NCI-H128 (cell line): ENCODE measurements at regions not wholly inside any gene's neighbourhood (a gene's known extent, or its start where the extent isn't known, plus 50 kb on each side); places are given as distances from the start of the nearest gene placed in this dataset.
A peak's percentile ranks its signal among the peaks of the same experiment; 100 is the strongest.

Experiments used
- DNase-seq: peaks from one replicate; lab custom pipeline; 2025; ENCODE audit not compliant: unreplicated experiment; lab: John Stamatoyannopoulos, UW

DNA sequence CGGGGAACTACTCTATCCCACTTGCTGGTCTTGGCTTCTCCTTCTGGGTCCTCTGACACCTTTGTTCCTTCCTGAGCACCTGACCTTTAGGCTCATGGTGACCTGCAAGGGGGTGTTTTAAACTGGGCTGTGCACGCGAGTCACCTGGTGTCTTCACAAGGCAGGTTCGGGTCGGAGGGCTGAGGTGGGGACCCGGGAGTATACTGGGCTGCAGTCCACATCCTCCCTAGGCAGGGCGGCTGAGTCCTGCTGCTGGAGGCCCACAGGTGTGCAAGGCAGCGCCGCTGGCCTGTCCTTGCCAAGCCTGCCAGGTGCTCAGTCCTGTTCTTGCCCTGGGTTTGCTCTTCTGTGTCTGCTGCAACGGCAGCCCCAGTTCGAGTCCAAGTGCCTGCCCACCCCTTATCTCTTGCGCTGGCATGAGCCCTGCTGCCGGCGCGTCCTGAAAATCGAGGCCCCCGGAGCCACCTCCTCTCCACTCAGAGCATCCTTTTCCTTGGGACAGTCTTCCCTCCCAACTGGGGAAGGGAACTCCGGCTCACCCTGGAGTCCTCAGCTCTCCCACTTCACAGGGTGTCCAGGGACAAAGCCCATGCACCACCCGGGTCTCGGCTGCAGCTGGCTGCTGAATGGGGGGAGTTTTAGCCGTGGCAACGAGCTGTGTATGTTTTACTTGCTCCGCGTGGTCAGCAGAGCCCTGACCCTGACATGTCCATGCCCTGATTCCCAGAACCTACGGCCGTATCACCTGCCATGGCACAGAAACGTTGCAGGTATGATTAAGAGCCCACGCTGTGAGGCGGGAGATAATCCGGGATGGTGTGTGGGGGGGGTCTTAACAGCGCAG, 193.5 kb downstream of the TEX29 start:
- DNase-seq = no peak

DNA sequence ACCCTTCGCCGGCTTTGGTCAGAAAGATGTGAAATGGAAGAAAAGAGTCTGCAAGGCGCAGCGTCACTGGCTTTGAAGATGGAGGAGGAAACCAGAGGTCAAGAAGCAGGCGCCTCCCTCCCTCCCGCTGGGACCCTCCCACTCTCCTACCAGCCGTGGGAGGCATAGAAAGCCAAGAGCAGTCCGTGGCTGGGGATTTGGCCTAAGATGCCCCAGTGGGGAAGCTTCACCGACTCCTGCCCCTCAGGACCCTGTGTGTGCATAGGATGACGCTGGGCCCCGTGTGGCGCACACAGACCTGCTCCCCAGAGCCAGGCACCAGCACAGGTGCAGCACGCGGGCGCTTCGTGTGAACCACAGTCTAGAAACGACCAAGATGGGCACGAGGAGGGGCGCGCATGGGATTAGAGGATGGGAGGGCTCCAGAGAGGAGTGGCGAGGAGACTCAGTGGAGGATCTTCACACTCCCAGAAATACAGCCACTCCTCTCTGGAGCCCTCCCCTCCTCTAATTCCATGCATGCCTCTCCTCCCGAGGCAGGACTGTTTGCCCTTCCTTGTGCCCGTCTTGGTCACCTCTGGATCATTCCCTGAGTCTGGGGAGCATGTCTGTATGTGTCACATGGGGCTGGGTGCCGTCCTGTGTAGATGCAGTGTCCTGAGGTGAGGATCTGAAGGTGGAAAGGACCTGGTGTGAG, 194.3 kb downstream of the TEX29 start:
- DNase-seq = no peak

DNA sequence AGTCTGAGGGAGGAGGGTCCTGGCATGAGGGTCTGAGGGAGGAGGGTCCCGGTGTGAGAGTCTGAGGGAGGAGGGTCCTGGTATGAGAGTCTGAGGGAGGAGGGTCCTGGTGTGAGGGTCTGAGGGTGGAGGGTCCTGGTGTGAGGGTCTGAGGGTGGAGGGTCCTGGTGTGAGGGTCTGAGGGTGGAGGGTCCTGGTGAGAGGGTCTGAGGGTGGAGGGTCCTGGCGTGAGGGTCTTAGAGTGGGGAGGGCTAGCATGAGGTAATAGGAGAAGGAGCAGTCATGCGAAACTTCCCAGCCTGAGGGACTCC, 194.8 kb downstream of the TEX29 start:
- no peak for DNase-seq

DNA sequence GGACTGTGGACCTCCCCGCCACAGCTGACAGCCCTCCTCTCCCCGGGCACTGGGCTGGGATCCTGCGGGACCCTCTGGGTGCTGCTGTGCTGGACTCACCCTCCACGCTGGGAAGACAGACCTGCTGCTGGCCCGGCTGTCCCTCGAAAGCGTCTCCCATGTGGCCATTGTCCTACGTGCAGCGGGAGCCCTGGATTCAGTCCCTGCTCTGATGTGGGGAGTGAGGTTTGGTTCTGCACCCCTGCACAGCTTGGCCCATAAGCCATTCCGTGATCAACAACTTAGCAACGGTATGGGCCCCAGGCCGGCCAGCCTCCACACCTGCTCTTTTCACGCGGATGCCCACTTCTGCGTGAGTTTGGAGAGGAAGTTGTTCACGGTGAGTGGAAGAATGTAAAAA, 195.2 kb downstream of the TEX29 start:
- DNase-seq = no peak

DNA sequence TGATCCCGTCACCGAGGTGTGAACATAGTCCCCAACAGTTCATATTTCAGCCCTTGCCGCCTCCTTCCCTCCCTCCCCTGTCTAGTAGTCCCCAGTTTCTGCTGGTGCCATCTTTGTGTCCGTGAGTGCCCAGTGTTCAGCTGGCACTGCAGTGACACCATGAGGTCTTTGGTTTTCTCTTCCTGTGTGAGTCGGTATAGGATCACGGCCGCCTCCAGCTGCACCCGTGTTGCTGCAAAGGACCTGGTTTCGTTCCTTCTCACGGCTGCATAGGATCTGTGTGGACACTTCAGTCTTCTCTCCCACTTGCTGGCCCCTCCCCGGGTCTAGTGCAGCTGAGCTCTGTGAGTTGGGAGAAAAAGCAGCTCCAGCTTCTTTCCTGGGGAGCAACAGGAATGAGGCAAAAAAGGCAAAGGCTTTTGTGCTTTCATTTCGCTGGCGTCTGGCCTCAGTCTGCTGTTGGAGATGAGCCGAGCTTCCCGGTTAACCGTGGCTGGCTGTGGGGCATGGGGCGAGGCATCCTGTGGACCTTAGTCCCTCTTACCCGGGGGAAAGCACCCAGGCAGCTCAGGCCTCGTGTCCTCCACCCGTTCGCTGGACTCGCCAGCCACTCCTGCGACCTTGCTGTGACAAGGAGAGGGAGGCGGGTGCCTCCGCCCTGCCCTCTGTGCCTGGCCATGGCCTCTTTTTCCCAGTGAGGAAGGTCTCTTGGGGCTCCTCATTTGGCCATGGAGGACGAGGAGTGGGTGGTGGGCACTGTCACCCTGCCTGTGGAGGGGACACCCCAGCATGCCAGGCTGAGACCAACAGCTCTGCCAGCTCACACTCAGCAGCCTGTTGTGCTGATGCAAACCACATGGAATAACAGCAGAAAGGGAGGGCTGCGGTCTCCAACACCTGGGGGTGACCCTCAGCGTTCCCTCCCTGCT, 196.5 kb downstream of the TEX29 start:
- no peak for DNase-seq

DNA sequence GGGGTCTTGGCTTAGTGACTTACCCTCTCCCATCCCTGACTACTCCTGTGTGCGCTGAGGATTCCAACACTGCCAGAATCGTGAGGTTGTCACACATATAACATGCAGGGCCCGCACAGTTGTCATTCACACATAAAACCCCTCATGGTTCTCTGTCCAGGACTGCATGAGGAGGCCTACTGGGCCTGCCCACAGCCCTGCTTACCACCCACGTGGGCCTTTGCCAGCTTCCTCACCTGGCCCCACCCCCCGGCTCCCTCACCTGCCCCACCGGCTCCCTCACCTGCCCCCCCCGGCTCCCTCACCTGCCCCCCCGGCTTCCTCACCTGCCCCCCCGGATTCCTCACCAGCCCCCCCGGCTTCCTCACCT, 197.2 kb downstream of the TEX29 start:
- DNase-seq = no peak

DNA sequence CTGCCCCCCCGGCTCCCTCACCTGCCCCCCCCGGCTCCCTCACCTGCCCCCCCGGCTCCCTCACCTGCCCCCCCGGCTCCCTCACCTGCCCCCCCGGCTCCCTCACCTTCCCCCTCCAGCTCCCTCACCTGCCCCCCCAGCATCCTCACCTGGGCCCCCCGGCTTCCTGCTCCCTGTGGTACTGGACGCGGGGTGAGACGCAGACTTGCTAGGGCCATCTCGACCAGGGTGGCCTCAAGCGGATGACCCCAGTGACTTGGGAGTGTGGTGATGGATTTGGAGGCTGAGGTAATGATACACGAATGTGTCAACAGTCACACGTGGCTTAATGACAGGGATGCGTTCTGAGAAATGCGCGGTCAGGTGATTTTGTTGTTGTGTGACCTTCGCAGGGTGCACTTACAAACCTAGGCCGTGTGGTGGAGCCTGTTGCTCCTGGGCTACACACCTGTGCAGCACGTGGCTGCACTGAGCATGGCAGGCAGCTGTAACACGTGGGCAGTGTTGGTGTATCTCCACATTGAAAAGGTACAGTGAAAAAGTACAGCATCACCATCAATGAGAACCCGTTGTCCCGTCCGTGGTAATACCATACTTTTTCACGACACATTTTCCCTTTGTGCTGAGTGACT, 197.8 kb downstream of the TEX29 start:
- no peak for DNase-seq

DNA sequence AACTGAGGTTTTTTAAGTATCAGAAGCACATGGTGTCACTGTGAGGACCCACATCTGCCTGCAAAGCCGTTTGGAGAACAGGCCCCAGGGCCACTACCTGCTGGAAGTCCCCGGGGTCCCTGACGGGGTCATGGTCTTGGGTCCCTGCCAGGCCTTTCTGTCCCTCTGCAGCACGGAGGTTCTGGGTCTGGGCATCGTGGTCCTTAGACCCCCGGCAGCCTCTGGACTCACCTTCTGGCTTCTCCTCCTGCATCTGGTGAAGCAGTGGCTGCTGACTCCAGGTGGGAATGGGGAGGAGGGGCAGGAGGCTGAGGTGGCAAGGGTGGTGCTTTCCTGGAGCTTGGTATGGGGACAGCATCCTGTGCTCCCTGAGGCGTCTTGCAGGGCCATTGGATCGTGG, 198.6 kb downstream of the TEX29 start:
- no peak for DNase-seq

DNA sequence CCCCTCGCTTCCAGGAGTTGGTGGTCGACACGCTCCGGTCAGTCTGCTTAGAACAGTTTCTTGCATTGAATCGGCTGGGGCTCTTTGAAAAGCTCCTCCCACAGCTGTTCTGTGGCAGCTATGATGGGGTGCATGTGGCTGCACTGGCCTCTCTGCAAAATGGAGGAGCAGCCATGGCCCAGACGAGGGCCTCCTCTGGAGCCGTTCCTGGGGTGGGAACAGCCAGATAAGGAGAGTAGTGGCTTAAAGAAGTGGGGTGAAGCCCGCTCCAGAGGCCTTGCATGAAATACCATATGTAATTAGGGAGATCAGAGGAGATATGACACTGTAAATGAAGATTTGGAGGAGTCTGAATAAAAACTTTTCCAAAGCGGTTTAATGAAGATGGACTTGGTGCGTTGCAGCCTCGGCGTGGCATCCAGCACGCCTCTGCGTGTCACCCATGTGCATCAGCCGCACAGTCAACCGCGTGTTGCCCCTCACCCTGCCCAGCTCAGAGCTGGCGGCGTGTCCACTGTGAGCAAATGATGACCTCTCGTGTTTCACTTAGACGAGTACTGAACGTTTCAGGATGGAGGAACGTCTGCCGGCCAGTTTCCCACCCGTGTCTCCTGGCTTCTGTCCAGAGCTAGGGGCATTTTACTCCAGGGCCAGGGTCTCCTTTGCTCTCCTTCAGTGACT, 199.2 kb downstream of the TEX29 start:
- DNase-seq = no peak

DNA sequence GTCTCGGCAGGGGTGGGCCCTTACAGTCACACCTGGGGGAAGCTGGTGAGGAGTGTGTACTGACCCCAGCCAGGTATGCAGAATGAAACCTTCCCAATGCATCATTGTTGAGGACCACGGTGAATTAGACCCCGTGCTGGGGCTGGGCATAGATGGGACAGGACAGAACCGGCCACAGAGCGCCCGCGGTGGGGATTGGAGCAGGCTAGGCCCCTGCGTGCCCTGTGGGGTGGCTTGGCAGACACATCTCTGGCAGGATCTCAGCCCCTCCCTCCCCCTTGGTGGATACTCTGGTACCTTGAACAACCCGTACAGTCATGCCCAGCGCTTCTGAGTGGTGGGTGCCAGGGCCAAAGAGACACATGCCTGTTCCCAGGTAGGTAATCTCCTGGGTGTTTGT, 200.6 kb downstream of the TEX29 start:
- no peak for DNase-seq

DNA sequence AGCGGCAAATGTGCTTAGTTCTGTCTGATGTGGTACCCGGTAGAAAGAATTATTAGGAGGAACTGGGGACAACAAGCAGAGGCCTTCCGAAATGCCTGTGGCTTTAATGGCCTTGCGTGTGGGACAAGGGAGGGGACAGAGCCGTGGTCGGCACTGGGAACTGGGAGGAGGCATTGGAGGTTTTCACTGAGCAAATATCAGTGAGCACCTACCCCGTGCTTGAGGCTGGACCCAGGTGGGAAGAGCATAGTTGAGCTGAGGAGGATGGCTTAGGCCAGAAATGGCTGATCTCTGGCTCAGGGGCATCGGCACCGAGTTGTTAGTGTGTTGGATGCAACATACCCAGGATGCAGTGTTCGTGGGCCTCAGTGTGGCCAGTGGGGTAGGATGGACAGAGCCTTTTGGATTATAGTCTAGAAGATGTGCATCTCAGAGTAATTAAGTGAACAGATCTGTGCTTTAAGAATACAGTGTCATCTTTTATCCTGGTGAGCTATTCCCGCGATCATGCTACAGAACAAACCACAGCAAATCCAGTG, 201.3 kb downstream of the TEX29 start:
- DNase-seq = no peak

DNA sequence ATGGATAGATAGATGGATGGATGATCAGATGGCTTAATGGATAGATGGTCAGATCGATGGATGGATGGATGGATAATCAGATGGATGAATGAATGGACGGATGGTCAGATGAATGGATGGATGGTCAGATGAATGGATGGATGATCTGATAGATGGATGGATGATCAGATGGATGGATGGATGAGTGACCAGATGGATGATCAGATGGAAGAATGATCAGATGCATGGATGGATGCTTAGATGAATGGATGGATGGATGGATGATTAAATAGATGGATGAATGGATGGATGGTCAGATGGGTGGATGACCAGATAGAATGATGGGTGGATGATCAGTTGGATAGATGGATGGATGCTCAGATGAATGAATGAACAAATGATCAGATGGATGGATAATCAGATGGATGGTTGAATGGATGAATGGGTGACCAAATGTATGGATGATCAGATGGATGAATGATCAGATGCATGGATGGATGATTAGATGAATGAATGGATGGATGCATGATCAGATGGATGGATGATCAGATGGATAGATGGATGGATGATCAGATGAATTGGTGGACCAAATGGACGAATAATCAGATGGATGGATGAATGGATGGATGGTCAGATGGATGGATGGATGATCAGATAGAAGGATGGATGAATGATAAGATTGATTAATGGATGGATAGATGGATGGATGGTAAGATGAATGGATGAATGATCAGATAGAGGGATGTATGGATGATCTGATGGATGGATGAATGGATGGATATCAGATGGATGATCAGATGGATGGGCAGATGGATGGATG, 205.1 kb downstream of the TEX29 start:
- no peak for DNase-seq

DNA sequence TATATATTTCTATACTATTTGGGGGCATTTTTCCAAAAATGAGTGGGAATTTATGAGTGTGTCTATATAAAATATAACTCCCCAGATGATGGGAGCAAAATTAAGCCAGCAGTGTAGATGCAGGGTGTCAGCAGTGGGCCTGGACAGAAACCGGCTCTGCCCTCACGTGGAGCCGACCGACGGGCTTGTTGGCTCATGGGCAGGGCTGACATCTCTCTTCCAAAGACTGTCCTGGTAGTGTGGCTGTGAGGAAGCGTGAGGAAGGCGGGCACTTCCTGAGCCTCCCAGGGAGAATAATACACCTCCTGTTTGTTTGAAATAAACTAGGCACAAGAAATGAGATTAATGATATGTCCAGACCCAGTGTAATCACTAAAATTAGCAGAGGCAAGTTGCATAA, 206.5 kb downstream of the TEX29 start:
- DNase-seq = no peak

DNA sequence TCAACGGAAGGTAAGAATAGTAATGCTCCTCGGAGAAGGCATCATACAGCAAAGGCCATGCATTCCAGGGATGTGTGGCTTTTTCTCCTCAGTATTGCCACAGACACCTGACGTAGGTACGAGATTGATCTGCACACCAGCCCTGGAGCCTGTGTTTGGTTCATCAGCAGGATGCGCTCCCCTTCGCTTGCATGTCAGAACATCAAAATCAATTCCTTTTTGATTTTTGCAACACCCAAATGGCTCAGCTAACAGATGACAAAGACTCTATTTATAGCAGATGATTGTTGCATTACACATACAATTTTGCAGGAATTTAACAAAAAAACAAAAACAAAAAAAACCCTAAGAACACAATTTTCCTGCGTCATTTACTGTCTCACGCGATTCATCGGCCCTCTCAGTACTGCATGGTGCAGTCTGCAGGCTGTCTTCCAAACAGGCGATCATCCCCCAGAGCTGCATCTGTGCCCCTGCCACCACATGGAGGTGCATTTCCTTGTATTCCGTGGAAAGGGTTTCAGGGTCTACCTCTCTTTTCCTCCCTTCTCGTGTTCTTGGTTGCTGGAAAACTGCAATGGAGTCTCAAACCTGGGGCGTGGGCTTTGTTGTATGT, 207.3 kb downstream of the TEX29 start:
- DNase-seq = no peak

DNA sequence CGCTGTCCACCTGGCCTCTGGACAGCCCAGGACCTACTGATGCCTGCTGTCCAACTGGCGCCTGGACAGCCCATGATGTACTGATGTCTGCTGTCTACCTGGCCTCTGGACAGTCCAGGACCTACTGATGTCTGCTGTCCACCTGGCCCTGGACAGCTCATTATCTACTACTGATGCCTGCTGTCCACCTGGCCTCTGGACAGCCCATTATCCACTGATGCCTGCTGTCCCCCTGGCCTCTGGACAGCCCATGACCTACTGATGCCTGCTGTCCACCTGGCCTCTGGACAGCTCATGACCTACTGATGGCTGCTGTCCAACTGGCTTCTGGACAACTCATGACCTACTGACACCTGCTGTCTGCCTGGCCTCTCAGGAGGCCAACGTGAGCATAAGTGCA, 208.1 kb downstream of the TEX29 start:
- DNase-seq = no peak

DNA sequence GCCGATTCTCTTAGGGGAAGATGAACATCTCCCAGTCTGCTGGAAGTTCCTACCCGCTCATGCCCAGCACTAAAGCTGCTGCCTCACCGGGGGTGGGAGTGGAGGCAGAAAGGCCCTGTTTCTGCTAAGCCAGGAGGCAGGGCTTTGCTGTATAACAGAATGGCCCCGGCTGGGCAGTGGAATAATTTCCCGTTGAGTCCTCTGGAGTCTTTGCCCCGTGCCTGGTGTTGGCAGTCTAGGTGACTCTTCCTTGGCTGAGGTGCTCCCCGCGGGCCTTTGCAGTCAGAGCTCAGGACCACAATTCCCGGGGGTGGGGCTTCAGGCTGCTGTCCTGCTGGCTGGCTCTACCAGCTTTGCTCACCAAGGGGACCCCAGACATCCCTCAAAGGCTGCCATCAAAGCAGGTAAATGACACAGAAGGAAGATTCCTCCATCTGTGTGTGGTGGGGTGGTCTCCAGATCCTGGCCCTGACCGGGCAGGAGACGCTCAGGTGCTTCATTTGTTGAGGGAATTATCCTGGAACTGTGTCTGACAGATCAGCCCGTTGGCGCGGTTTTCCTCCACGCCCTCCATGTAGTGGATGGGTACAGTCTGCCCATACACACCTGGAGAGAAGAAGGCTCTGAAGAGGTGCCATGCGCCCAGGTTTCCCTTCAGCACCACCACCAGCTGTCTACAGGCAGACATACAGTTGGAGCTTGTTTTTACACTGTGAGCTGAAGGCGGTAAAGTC, 209.9 kb downstream of the TEX29 start:
- no peak for DNase-seq

DNA sequence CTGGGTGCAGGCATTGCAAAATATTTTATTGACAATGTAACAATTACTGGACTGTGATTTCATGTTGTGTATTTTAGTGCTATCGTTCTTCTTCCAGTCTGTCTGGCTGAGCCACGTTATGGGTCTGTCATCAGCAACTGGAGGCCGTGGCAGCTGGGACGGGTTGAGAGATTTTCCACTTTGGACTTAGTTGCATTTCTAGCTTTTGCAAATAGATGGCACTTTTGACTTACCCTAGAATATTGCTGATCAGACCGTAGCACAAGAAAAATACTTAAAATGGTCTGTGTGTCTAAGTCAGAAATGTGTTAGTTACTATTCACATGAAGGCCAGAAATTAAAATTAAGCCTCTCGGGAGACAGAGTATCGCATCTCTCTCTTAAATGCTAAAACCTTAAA, 211.1 kb downstream of the TEX29 start:
- peak; percentile 30 for DNase-seq

DNA sequence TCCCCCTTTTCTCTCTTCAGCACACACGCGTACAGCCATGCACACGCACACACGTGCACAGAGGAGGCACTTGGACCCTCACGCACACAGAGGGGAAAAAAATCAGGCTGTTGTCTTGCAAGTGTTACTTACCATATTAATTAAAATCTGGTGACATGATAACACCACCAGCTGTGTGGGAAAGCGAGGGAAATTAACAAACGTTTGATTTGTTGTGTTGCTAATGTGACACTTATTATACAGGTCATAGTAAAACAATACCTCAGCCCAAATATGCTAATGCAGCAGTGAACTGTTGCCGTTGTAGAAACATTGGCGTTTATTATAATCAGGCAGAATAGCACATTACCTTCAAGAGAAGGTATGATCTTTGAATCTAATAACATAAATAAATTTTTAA, 211.7 kb downstream of the TEX29 start:
- DNase-seq = no peak
